Nephron (organoid): ENCODE measurements at regions not wholly inside any gene's neighbourhood (a gene's known extent, or its start where the extent isn't known, plus 50 kb on each side); places are given as distances from the start of the nearest gene placed in this dataset.

ENCODE experiments used
- H3K27ac Mint-ChIP-seq, 3 experiments: 2 replicates each; pipeline ENCODE4 v1.8.0; 2020; ENCODE audit warnings: mixed read lengths in 3 of 3, mild to moderate bottlenecking in 2 of 3, moderate library complexity in 1 of 3
- H3K27me3 Mint-ChIP-seq: 2 replicates; pipeline ENCODE4 v1.8.0; 2021; ENCODE audit warnings: low read depth, mild to moderate bottlenecking, moderate library complexity, mixed read lengths
- H3K36me3 Mint-ChIP-seq: 2 replicates; pipeline ENCODE4 v1.8.0; 2020; ENCODE audit warnings: low read depth, mixed read lengths
- H3K4me1 Mint-ChIP-seq: 2 replicates; pipeline ENCODE4 v1.8.0; 2020; ENCODE audit warnings: mixed read lengths
- H3K4me3 Mint-ChIP-seq, 3 experiments: 2 replicates each; pipeline ENCODE4 v1.8.0; 2020; ENCODE audit warnings: mild to moderate bottlenecking in 3 of 3, mixed read lengths in 3 of 3, moderate library complexity in 2 of 3
- H3K9me3 Mint-ChIP-seq: 2 replicates; pipeline ENCODE4 v1.8.0; 2020; ENCODE audit warnings: mixed read lengths
- CTCF ChIP-seq, 3 experiments: fragments of 200-600 bp; sonication (generic); IDR thresholded peaks; one replicate each; pipeline ENCODE4 v1.5.0; 2021; ENCODE audit warnings: antibody characterized with exemption in 3 of 3; ENCODE audit not compliant: unreplicated experiment in 3 of 3

- no peak for TF ChIP-seq CTCF (IDR thresholded peaks at IDR 0.05; ENCODE audit: unreplicated experiment in 3 of 3)
- Mint-ChIP-seq H3K9me3 (no peaks in the 10 kb centered on the region), H3K4me3 (no peak overlapping the region), H3K27me3 (no peaks in the 10 kb centered on the region), H3K27ac (no peak overlapping the region), H3K36me3 (no peaks in the 10 kb centered on the region), H3K4me1 (peaks cover 39% of the 10 kb centered on the region)
These were observed 115.0 kb downstream of the BTG1 start for GRCh38 chr12:92030618-92031017.

GRCh38 chr12:92029902-92030586 is 115.6 kb downstream of the BTG1 start:
- H3K4me3 Mint-ChIP-seq = no peak overlapping the region

GRCh38 chr12:92029136-92029535 is 116.5 kb downstream of the BTG1 start:
- no peak overlapping the region for H3K4me3 Mint-ChIP-seq
- peak overlapping the region in 1 of 3 experiments; percentile 81 for H3K27ac Mint-ChIP-seq
- H3K9me3 Mint-ChIP-seq = no peaks in the 10 kb centered on the region
- H3K27me3 Mint-ChIP-seq = no peaks in the 10 kb centered on the region
- no peak for TF ChIP-seq CTCF (IDR thresholded peaks at IDR 0.05; ENCODE audit: unreplicated experiment in 3 of 3)
- peaks cover 26% of the 10 kb centered on the region for H3K4me1 Mint-ChIP-seq
- H3K36me3 Mint-ChIP-seq = no peaks in the 10 kb centered on the region

More at GRCh38 chr12:92029902-92030586, 115.6 kb downstream of the BTG1 start:
- H3K36me3 Mint-ChIP-seq = no peaks in the 10 kb centered on the region
- no peak for TF ChIP-seq CTCF (IDR thresholded peaks at IDR 0.05; ENCODE audit: unreplicated experiment in 3 of 3)
- no peaks in the 10 kb centered on the region for H3K27me3 Mint-ChIP-seq
- H3K4me1 Mint-ChIP-seq = peaks cover 33% of the 10 kb centered on the region
- no peak overlapping the region for H3K27ac Mint-ChIP-seq
- H3K9me3 Mint-ChIP-seq = no peaks in the 10 kb centered on the region

DNA sequence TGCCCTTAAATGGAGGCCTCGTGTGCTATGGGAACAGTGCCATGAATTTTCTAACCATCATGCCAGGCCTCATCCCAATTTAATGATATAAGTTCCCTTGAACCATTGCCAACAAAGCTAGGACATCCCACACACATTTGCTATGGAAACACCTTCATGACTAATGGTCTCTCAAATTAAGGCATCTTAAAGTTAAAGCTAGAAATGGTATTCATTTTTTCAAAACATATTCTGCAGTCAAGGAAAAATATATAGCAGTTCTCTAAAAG is 117.3 kb downstream of the BTG1 start:
- Mint-ChIP-seq H3K36me3 (no peaks in the 10 kb centered on the region), H3K4me1 (peaks cover 22% of the 10 kb centered on the region), H3K4me3 (no peak overlapping the region), H3K27ac (peak overlapping the region in 2 of 3 experiments; percentile 81), H3K27me3 (no peaks in the 10 kb centered on the region), H3K9me3 (no peaks in the 10 kb centered on the region)
- no peak for TF ChIP-seq CTCF (IDR thresholded peaks at IDR 0.05; ENCODE audit: unreplicated experiment in 3 of 3)

DNA sequence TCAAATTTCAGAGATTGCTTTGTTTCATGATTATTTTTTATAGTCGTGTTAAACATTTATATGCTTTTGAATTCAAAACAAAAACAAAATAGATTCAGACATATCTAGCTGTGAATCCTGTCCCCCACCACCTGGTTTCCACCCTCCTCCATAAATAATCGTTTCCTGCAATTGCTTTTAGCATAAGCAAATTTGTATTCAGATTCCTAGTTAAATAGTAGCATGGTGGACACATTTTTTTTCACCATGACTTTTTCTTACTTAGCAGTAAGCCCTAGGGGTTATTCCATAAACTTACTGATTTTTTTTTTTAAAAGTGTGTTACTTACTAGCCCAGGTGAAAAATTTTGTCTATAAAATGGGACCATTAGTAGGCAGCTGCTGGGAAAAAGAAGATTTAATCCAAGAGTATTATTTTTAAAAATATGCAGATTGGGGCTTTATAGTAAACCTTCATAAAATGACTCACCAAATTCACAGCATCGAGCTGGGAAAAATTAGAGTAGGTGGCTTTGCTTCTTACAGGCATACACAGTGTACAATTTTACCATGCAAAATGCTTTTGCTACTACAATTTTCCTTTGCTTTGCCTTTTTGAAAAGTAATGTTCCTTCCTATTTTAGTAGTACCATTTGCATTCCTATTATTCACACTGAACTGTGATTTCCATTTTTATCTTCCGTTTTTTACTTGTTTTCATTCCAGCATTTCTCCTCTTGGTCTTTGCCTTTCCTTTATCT is 117.8 kb downstream of the BTG1 start:
- H3K9me3 Mint-ChIP-seq = no peaks in the 10 kb centered on the region
- TF ChIP-seq CTCF (IDR thresholded peaks at IDR 0.05; ENCODE audit: unreplicated experiment in 3 of 3) = no peak
- no peaks in the 10 kb centered on the region for H3K36me3 Mint-ChIP-seq
- peak overlapping the region in 2 of 3 experiments; percentile 81 for H3K27ac Mint-ChIP-seq
- H3K27me3 Mint-ChIP-seq = no peaks in the 10 kb centered on the region
- H3K4me3 Mint-ChIP-seq = no peak overlapping the region
- peaks cover 22% of the 10 kb centered on the region for H3K4me1 Mint-ChIP-seq

DNA sequence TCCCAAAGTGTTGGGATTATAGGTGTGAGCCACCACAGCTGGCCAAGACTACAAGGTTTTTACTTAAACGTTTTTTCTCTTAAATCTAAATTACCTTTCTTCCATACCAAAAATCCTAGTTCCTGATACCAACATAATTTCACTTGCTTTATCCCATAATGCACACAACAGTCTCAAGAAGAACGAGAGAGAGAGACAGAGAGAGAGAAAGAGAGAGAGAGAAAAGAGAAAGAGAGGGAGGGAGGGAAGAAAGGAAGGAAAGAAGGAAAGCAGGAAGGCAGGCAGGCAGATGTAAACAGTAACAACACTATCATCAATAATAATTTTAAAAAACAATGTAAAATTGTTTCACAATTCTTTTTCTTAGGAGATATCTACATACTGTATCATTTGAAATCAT is 118.4 kb downstream of the BTG1 start:
- Mint-ChIP-seq H3K27ac (peak overlapping the region in 2 of 3 experiments; percentile 3 to 81), H3K4me3 (no peak overlapping the region), H3K36me3 (no peaks in the 10 kb centered on the region), H3K9me3 (no peaks in the 10 kb centered on the region), H3K4me1 (peaks cover 22% of the 10 kb centered on the region), H3K27me3 (no peaks in the 10 kb centered on the region)
- no peak for TF ChIP-seq CTCF (IDR thresholded peaks at IDR 0.05; ENCODE audit: unreplicated experiment in 3 of 3)
